ENCODE measurements at regions not wholly inside any gene's neighbourhood (a gene's known extent, or its start where the extent isn't known, plus 50 kb on each side); places are given as distances from the start of the nearest gene placed in this dataset.

- DNase-seq (ENCODE audit: low read depth in 2 of 2): no peak
- TF ChIP-seq CTCF (IDR thresholded peaks at IDR 0.05; ENCODE audit: low read depth, low read length): no peak
- H3K4me3 ChIP-seq (replicated peaks in 1 of 2; ENCODE audit: low read depth in 2 of 2, low read length in 2 of 2): no peak overlapping the region
Measured at GRCh38 chr13:99911965-99912566, 59.5 kb downstream of the ZIC5 start.

- H3K4me3 ChIP-seq (replicated peaks in 1 of 2; ENCODE audit: low read depth in 2 of 2, low read length in 2 of 2): no peak overlapping the region
- DNase-seq (ENCODE audit: low read depth in 2 of 2): no peak
- TF ChIP-seq CTCF (IDR thresholded peaks at IDR 0.05; ENCODE audit: low read depth, low read length): no peak
Measured at GRCh38 chr13:99911069-99911964, 60.2 kb downstream of the ZIC5 start.

GRCh38 chr13:99909836-99910619, 61.5 kb downstream of the ZIC5 start:
- peak in 1 of 2 donors; percentile 8 for DNase-seq (ENCODE audit: low read depth in 2 of 2)
- TF ChIP-seq CTCF (IDR thresholded peaks at IDR 0.05; ENCODE audit: low read depth, low read length): no peak
- H3K4me3 ChIP-seq (replicated peaks in 1 of 2; ENCODE audit: low read depth in 2 of 2, low read length in 2 of 2): no peak overlapping the region

DNA sequence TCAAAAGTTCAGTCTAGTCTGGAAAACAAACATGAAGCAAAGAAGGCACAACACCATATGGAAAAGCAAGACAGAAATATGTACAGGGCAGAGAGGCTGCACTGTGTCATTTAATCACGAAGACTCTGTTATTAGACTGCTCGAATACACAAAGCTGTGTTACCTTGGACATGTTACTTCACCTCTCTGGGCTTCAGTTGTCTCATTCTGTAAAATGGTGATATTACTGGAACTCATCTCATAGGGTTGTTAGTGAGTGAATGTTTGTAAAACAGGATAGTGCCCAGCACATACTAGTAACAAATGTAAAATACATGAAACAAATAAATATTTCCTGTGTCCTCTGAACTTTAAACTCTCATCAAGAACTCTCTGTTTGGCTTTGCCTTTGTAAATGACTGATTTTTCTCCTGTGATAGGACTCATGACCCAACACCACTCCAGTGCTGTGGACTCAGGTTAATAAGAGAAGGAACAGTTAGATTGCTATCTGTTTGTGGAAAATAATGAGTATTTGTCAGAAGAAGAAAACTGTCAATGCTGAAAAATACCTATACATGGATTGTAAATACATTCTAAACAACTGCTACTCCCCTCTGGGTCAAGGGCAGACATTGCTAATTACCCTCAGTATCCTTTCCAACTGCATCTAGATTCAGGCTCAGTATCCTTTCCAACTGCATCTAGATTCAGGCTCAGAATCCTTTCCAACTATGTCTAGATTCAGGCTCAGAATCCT, 62.3 kb downstream of the ZIC5 start:
- no peak overlapping the region for H3K4me3 ChIP-seq (replicated peaks in 1 of 2; ENCODE audit: low read depth in 2 of 2, low read length in 2 of 2)
- no peak for DNase-seq (ENCODE audit: low read depth in 2 of 2)
- no peak for TF ChIP-seq CTCF (IDR thresholded peaks at IDR 0.05; ENCODE audit: low read depth, low read length)

- no peak for DNase-seq (ENCODE audit: low read depth in 2 of 2)
- TF ChIP-seq CTCF (IDR thresholded peaks at IDR 0.05; ENCODE audit: low read depth, low read length): no peak
- no peak overlapping the region for H3K4me3 ChIP-seq (replicated peaks in 1 of 2; ENCODE audit: low read depth in 2 of 2, low read length in 2 of 2)
Measured at GRCh38 chr13:99908140-99908803, 63.3 kb downstream of the ZIC5 start.

DNA sequence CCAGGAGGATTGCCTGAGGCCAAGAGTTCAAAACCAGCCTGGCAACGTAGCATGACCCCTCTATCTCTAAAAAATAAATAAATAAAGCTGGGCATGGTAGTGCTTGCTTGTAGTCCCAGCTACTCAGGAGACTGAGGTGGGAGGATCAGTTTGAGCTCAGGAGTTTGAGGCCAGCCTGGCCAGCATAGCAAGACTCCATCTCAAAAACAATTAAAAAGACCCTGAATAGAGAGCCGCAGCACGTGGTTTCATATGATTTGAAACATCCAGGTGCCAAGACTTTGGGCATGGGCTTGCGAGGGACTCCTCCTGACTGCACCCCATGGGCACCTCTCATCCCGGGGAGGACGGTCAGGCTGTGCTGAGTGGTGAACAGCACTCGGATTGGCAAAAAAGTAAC, 63.9 kb downstream of the ZIC5 start:
- no peak overlapping the region for H3K4me3 ChIP-seq (replicated peaks in 1 of 2; ENCODE audit: low read depth in 2 of 2, low read length in 2 of 2)
- TF ChIP-seq CTCF (IDR thresholded peaks at IDR 0.05; ENCODE audit: low read depth, low read length): no peak
- no peak for DNase-seq (ENCODE audit: low read depth in 2 of 2)

Data from cardiac fibroblast (primary cell).